H9 (cell line): ENCODE measurements at regions not wholly inside any gene's neighbourhood (a gene's known extent, or its start where the extent isn't known, plus 50 kb on each side); places are given as distances from the start of the nearest gene placed in this dataset.

Experiments
- DNase-seq: peaks from one replicate; pipeline ENCODE4 v3.0.0-alpha.2; 2017
- H2AFZ ChIP-seq: one replicate; pipeline ENCODE4 v1.6.1; 2013; ENCODE audit warnings: mild to moderate bottlenecking, low read length, control low read depth, moderate library complexity
- H2AK5ac ChIP-seq: 2 replicates; pipeline ENCODE4 v1.6.1; 2013; ENCODE audit warnings: low read length, control low read depth, mixed read lengths; ENCODE audit not compliant: insufficient read length
- H2BK120ac ChIP-seq: one replicate; pipeline ENCODE4 v1.6.1; 2013; ENCODE audit warnings: low read depth, mild to moderate bottlenecking, low read length, control low read depth, inconsistent platforms; ENCODE audit not compliant: poor library complexity, severe bottlenecking
- H2BK12ac ChIP-seq: 2 replicates; pipeline ENCODE4 v1.6.1; 2013; ENCODE audit warnings: low read length, control low read depth, mixed read lengths, low read depth; ENCODE audit not compliant: insufficient read length
- H2BK15ac ChIP-seq: 2 replicates; pipeline ENCODE4 v1.6.1; 2013; ENCODE audit warnings: low read depth, low read length, control low read depth
- H2BK20ac ChIP-seq: one replicate; pipeline ENCODE4 v1.6.1; 2013; ENCODE audit warnings: low read depth, mild to moderate bottlenecking, low read length, control low read depth, inconsistent platforms; ENCODE audit not compliant: poor library complexity, severe bottlenecking
- H2BK5ac ChIP-seq: 2 replicates; pipeline ENCODE4 v1.6.1; 2013; ENCODE audit warnings: low read length, control low read depth, mixed read lengths; ENCODE audit not compliant: insufficient read length
- H3K14ac ChIP-seq: 2 replicates; pipeline ENCODE4 v1.6.1; 2013; ENCODE audit warnings: low read length, control low read depth; ENCODE audit not compliant: insufficient read depth
- H3K18ac ChIP-seq: 2 replicates; pipeline ENCODE4 v1.6.1; 2013; ENCODE audit warnings: low read depth, mild to moderate bottlenecking, mixed read lengths, low read length, control low read depth; ENCODE audit not compliant: insufficient read length
- H3K23ac ChIP-seq: 2 replicates; pipeline ENCODE4 v1.6.1; 2013; ENCODE audit warnings: low read length, control low read depth, mixed read lengths, low read depth; ENCODE audit not compliant: insufficient read length
- H3K23me2 ChIP-seq: 2 replicates; pipeline ENCODE4 v1.6.1; 2013; ENCODE audit warnings: low read depth, mild to moderate bottlenecking, mixed read lengths, low read length, control low read depth; ENCODE audit not compliant: insufficient read length, poor library complexity, severe bottlenecking
- H3K27ac ChIP-seq: 2 replicates; pipeline ENCODE4 v1.5.1; 2013; ENCODE audit warnings: low read length, control low read depth, mixed read lengths, low read depth; ENCODE audit not compliant: insufficient read length
- H3K27me3 ChIP-seq: 2 replicates; pipeline ENCODE4 v1.6.1; 2013; ENCODE audit warnings: low read length, control low read depth, inconsistent platforms; ENCODE audit not compliant: insufficient read depth
- H3K4ac ChIP-seq: 2 replicates; pipeline ENCODE4 v1.6.1; 2013; ENCODE audit warnings: low read depth, mild to moderate bottlenecking, control low read depth, inconsistent platforms, low read length, moderate library complexity
- H3K4me1 ChIP-seq: 2 replicates; pipeline ENCODE4 v1.6.1; 2013; ENCODE audit warnings: low read length, control low read depth, inconsistent platforms; ENCODE audit not compliant: insufficient read depth
- H3K4me2 ChIP-seq: 2 replicates; pipeline ENCODE4 v1.6.1; 2013; ENCODE audit warnings: low read length, control low read depth, mixed read lengths; ENCODE audit not compliant: insufficient read length, insufficient read depth
- H3K56ac ChIP-seq: 2 replicates; pipeline ENCODE4 v1.6.1; 2013; ENCODE audit warnings: low read depth, mild to moderate bottlenecking, mixed read lengths, low read length, control low read depth; ENCODE audit not compliant: insufficient read length
- H3K79me1 ChIP-seq: 2 replicates; pipeline ENCODE4 v1.6.1; 2013; ENCODE audit warnings: low read depth, mild to moderate bottlenecking, moderate library complexity, low read length, control low read depth, inconsistent platforms; ENCODE audit not compliant: insufficient read depth, poor library complexity, severe bottlenecking
- H3K79me2 ChIP-seq: 2 replicates; pipeline ENCODE4 v1.6.1; 2013; ENCODE audit warnings: low read length, control low read depth, inconsistent platforms; ENCODE audit not compliant: insufficient read depth
- H3K9ac ChIP-seq: 2 replicates; pipeline ENCODE4 v1.6.1; 2013; ENCODE audit warnings: low read length, control low read depth, mixed read lengths; ENCODE audit not compliant: insufficient read length; ENCODE audit errors: extremely low read depth
- H3K9me3 ChIP-seq: one replicate; pipeline ENCODE4 v1.6.1; 2013; ENCODE audit warnings: low read depth, low read length, inconsistent platforms; ENCODE audit not compliant: control insufficient read depth
- H3T11ph ChIP-seq: one replicate; pipeline ENCODE4 v1.6.1; 2013; ENCODE audit warnings: mild to moderate bottlenecking, low read length, control low read depth, inconsistent platforms
- H4K20me1 ChIP-seq: one replicate; pipeline ENCODE4 v1.6.1; 2013; ENCODE audit not compliant: control insufficient read depth, insufficient read length, insufficient read depth
- H4K5ac ChIP-seq: 2 replicates; pipeline ENCODE4 v1.6.1; 2013; ENCODE audit warnings: low read depth, mild to moderate bottlenecking, mixed read lengths, low read length, control low read depth; ENCODE audit not compliant: insufficient read length
- H4K8ac ChIP-seq: replicated peaks from 2 replicates; pipeline ENCODE4 v1.6.1; 2013; ENCODE audit warnings: low read length, control low read depth, mixed read lengths, low read depth; ENCODE audit not compliant: insufficient read length
- H4K91ac ChIP-seq: 2 replicates; pipeline ENCODE4 v1.6.1; 2013; ENCODE audit warnings: low read depth, mild to moderate bottlenecking, moderate library complexity, mixed read lengths, low read length, control low read depth; ENCODE audit not compliant: insufficient read length
- H3K27ac Mint-ChIP-seq, 3 experiments: 2 replicates in 2 of 3; 3 replicates in 1 of 3; pipeline ENCODE4 v1.8.0; 2020 to 2021; ENCODE audit warnings: mixed read lengths in 3 of 3, mild to moderate bottlenecking in 1 of 3, moderate library complexity in 1 of 3
- H3K27me3 Mint-ChIP-seq: 2 replicates; pipeline ENCODE4 v1.8.0; 2021; ENCODE audit warnings: low read depth, mild to moderate bottlenecking, moderate library complexity, mixed read lengths
- H3K36me3 Mint-ChIP-seq, 3 experiments: 2 replicates in 2 of 3; 3 replicates in 1 of 3; pipeline ENCODE4 v1.8.0; 2020 to 2021; ENCODE audit warnings: low read depth in 3 of 3, mixed read lengths in 3 of 3; ENCODE audit not compliant: insufficient read depth in 1 of 3
- H3K4me1 Mint-ChIP-seq, 2 experiments: 2 replicates each; pipeline ENCODE4 v1.8.0; 2020; ENCODE audit warnings: mixed read lengths in 2 of 2
- H3K4me3 Mint-ChIP-seq, 2 experiments: 2 replicates in 1 of 2; 3 replicates in 1 of 2; pipeline ENCODE4 v1.8.0; 2020 to 2021; ENCODE audit warnings: mild to moderate bottlenecking in 2 of 2, mixed read lengths in 2 of 2, moderate library complexity in 1 of 2
- H3K9me3 Mint-ChIP-seq, 2 experiments: 2 replicates in 1 of 2; 3 replicates in 1 of 2; pipeline ENCODE4 v1.8.0; 2020; ENCODE audit warnings: mild to moderate bottlenecking in 2 of 2, mixed read lengths in 2 of 2, moderate library complexity in 1 of 2
- CTCF ChIP-seq: fragments of 200-600 bp; sonication (generic); conservative IDR thresholded peaks from 3 replicates; pipeline ENCODE4 v1.8.0; 2021; ENCODE audit warnings: antibody characterized with exemption, mild to moderate bottlenecking
- WGBS: extraction: QIAGEN DNeasy Blood & Tissue Kit; methylation state at CpG from one replicate; pipeline ENCODE4 v1.1.7; 2013; ENCODE audit warnings: missing lambda C conversion rate, low lambda C conversion rate, mixed read lengths; ENCODE audit not compliant: insufficient read length; ENCODE audit errors: extremely low coverage; 5-methylcytosine and 5-hydroxymethylcytosine counted together

- no peaks in the 10 kb centered on the region for H3K23me2 ChIP-seq
- H2AK5ac ChIP-seq: no peak overlapping the region
- H3K4me1 Mint-ChIP-seq: peaks cover 10 to 14% of the 10 kb centered on the region in 2 experiments
- no peak overlapping the region for H2AFZ ChIP-seq
- H3K4me1 ChIP-seq: no peaks in the 10 kb centered on the region; the same call in none of the 2 replicates
- no peak overlapping the region for H3K56ac ChIP-seq
- no peak overlapping the region for H2BK20ac ChIP-seq
- H3K27ac Mint-ChIP-seq: no peak overlapping the region
- no peak overlapping the region for H3K27ac ChIP-seq
- H3K27me3 ChIP-seq: no peaks in the 10 kb centered on the region
- no peaks in the 10 kb centered on the region for H3K36me3 Mint-ChIP-seq
- no peak overlapping the region for H2BK5ac ChIP-seq
- WGBS: no CpG with 5 or more reads among the region's 2 CpGs
- H3T11ph ChIP-seq: no peak overlapping the region
- H3K9ac ChIP-seq: no peak overlapping the region
- no peaks in the 10 kb centered on the region for H3K9me3 ChIP-seq
- H3K23ac ChIP-seq: no peak overlapping the region
- no peak overlapping the region for H4K91ac ChIP-seq
- no peak for DNase-seq
- H3K4me3 Mint-ChIP-seq: no peak overlapping the region
- H4K8ac ChIP-seq: no peak overlapping the region
- no peaks in the 10 kb centered on the region for H3K27me3 Mint-ChIP-seq
- H3K18ac ChIP-seq: no peak overlapping the region
- H4K5ac ChIP-seq: no peak overlapping the region
- H3K4ac ChIP-seq: no peak overlapping the region
- no peaks in the 10 kb centered on the region for H4K20me1 ChIP-seq
- H3K4me2 ChIP-seq: no peak overlapping the region
- no peak overlapping the region for H2BK15ac ChIP-seq
- H2BK12ac ChIP-seq: no peak overlapping the region
- no peak overlapping the region for H2BK120ac ChIP-seq
- H3K9me3 Mint-ChIP-seq: no peaks in the 10 kb centered on the region
- no peak for TF ChIP-seq CTCF
- no peaks in the 10 kb centered on the region for H3K79me1 ChIP-seq
- H3K79me2 ChIP-seq: no peaks in the 10 kb centered on the region
- no peak overlapping the region for H3K14ac ChIP-seq
Measured at GRCh38 chr2:206873423-206873822, 65.9 kb upstream of the CPO start.
